Stimulated activated CD4-positive, alpha-beta T cell treated with anti-CD3 and anti-CD28 coated beads, Interleukin-15, amount 100 ng/mL, for 1 hour (primary cell): ENCODE measurements at regions not wholly inside any gene's neighbourhood (a gene's known extent, or its start where the extent isn't known, plus 50 kb on each side); places are given as distances from the start of the nearest gene placed in this dataset.

Source experiments
- DNase-seq, 2 donors: peaks; one replicate each; pipeline ENCODE4 v3.0.0-alpha.2; 2020; ENCODE audit warnings: low read depth in 1 of 2, low spot score in 1 of 2

GRCh38 chr13:50550151-50550550 lies 293.3 kb downstream of the DLEU7 start:
- no peak for DNase-seq

- no peak for DNase-seq
Observed at GRCh38 chr13:50552424-50552966, 291.0 kb downstream of the DLEU7 start.

GRCh38 chr13:50561739-50562138 lies 281.8 kb downstream of the DLEU7 start:
- no peak for DNase-seq

- DNase-seq = no peak
Observed at GRCh38 chr13:50566646-50567045, 276.8 kb downstream of the DLEU7 start.

GRCh38 chr13:50572129-50572528 lies 271.4 kb downstream of the DLEU7 start:
- no peak for DNase-seq

- no peak for DNase-seq
Observed at GRCh38 chr13:50573066-50573465, 270.4 kb downstream of the DLEU7 start.

- DNase-seq = no peak
Observed at GRCh38 chr13:50574731-50575130, 268.8 kb downstream of the DLEU7 start.

GRCh38 chr13:50575138-50575537 lies 268.4 kb downstream of the DLEU7 start:
- no peak for DNase-seq

GRCh38 chr13:50576156-50576555 lies 267.3 kb downstream of the DLEU7 start:
- DNase-seq = no peak

GRCh38 chr13:50577806-50578205 lies 265.7 kb downstream of the DLEU7 start:
- DNase-seq = no peak

GRCh38 chr13:50580684-50581305 lies 262.7 kb downstream of the DLEU7 start:
- DNase-seq = no peak

- DNase-seq = no peak
Observed at GRCh38 chr13:50581586-50582196, 261.8 kb downstream of the DLEU7 start.

- DNase-seq = no peak
Observed at GRCh38 chr13:50584856-50585580, 258.5 kb downstream of the DLEU7 start.

GRCh38 chr13:50585674-50586413 lies 257.6 kb downstream of the DLEU7 start:
- no peak for DNase-seq

GRCh38 chr13:50586414-50587083 lies 256.9 kb downstream of the DLEU7 start:
- DNase-seq = no peak

GRCh38 chr13:50587115-50587514 lies 256.4 kb downstream of the DLEU7 start:
- no peak for DNase-seq

- DNase-seq = no peak
Observed at GRCh38 chr13:50587645-50588373, 255.7 kb downstream of the DLEU7 start.

- no peak for DNase-seq
Observed at GRCh38 chr13:50588491-50589130, 254.9 kb downstream of the DLEU7 start.

GRCh38 chr13:50589139-50589538 lies 254.4 kb downstream of the DLEU7 start:
- no peak for DNase-seq

GRCh38 chr13:50589651-50590054 lies 253.8 kb downstream of the DLEU7 start:
- DNase-seq = no peak
